ENCODE measurements at regions not wholly inside any gene's neighbourhood (a gene's known extent, or its start where the extent isn't known, plus 50 kb on each side); places are given as distances from the start of the nearest gene placed in this dataset.

DNA sequence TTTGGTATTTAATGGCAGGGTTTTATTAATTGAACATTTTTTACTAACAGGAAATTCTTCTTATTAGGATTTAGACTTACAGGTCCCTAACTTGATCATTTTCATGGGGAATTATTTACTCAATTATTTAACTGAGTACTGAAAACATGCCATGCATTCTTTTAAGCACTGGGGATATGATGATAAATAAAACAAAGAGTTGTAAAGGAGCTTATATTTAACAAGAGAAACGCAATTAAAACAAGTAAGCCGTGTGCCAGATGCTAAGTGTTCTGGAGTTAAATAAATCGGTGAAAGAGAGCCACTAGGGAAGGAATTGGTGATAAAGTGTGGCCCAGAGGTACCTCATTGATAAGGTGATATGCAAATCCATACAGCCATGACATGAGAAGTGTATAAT is 214.2 kb upstream of the HTR1E start:
- TF ChIP-seq CTCF (IDR thresholded peaks at IDR 0.05; ENCODE audit: borderline replicate concordance, extremely low read depth, insufficient read depth), result no peak
- H3K27me3 ChIP-seq (ENCODE audit: control insufficient read depth, insufficient read depth, low read length), result no peaks in the 10 kb centered on the region
- H3K36me3 ChIP-seq (ENCODE audit: control insufficient read depth in 2 of 3, insufficient read depth in 3 of 3, low read length in 3 of 3), result no peaks in the 10 kb centered on the region
- FAIRE-seq (no peak), DNase-seq (peak in 1 of 5 donors; percentile 9)
- no peaks in the 10 kb centered on the region for H3K9me3 ChIP-seq (ENCODE audit: control insufficient read depth in 2 of 3, insufficient read depth in 1 of 3, low read length in 3 of 3)
- no peak overlapping the region for H3K9ac ChIP-seq (ENCODE audit: low read length in 3 of 3)
- intact Hi-C loops (cut with DNase I), result no loop called here
- H3K4me1 ChIP-seq (ENCODE audit: control insufficient read depth in 2 of 3, insufficient read depth in 2 of 3, low read depth in 1 of 3, low read length in 3 of 3), result no peaks in the 10 kb centered on the region
- no peak overlapping the region for H3K4me3 ChIP-seq (ENCODE audit: low read length in 3 of 3)
- no peak overlapping the region for H3K27ac ChIP-seq (ENCODE audit: low read depth in 2 of 2, low read length in 2 of 2)

- H3K9ac ChIP-seq (ENCODE audit: low read length in 3 of 3), result no peak overlapping the region
- no peaks in the 10 kb centered on the region for H3K36me3 ChIP-seq (ENCODE audit: control insufficient read depth in 2 of 3, insufficient read depth in 3 of 3, low read length in 3 of 3)
- no peak overlapping the region for H3K4me3 ChIP-seq (ENCODE audit: low read length in 3 of 3)
- H3K27me3 ChIP-seq (ENCODE audit: control insufficient read depth, insufficient read depth, low read length), result no peaks in the 10 kb centered on the region
- intact Hi-C loops (cut with DNase I), result no loop called here
- no peak for FAIRE-seq
- no peak for TF ChIP-seq CTCF (IDR thresholded peaks at IDR 0.05; ENCODE audit: borderline replicate concordance, extremely low read depth, insufficient read depth)
- H3K27ac ChIP-seq (ENCODE audit: low read depth in 2 of 2, low read length in 2 of 2), result no peak overlapping the region
- DNase-seq, result no peak
- H3K9me3 ChIP-seq (ENCODE audit: control insufficient read depth in 2 of 3, insufficient read depth in 1 of 3, low read length in 3 of 3), result no peaks in the 10 kb centered on the region
- no peaks in the 10 kb centered on the region for H3K4me1 ChIP-seq (ENCODE audit: control insufficient read depth in 2 of 3, insufficient read depth in 2 of 3, low read depth in 1 of 3, low read length in 3 of 3)
Observed at GRCh38 chr6:86722131-86722530, 215.2 kb upstream of the HTR1E start.

DNA sequence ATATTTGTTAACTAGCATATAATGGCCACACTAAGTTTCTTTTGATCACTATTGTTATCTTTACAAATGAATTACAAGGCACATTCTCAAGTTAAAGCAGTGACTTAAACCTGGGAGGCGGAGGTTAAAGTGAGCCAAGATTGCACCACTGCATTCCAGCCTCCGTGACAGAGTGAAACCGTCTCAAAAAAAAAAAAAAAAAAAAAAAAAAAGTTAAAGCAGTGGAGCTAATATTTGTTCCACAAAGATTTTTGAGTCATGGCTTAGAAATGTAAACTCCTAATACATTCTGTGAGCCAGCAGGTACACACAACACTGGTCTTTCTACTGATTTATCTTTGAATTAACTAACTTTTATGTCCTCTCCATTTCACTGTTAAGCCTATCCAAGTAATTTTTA is 221.7 kb upstream of the HTR1E start:
- Histone ChIP-seq H3K9ac (ENCODE audit: low read length in 3 of 3) (no peak overlapping the region), H3K27ac (ENCODE audit: low read depth in 2 of 2, low read length in 2 of 2) (no peak overlapping the region), H3K4me1 (ENCODE audit: control insufficient read depth in 2 of 3, insufficient read depth in 2 of 3, low read depth in 1 of 3, low read length in 3 of 3) (no peaks in the 10 kb centered on the region), H3K9me3 (ENCODE audit: control insufficient read depth in 2 of 3, insufficient read depth in 1 of 3, low read length in 3 of 3) (no peaks in the 10 kb centered on the region), H3K36me3 (ENCODE audit: control insufficient read depth in 2 of 3, insufficient read depth in 3 of 3, low read length in 3 of 3) (no peaks in the 10 kb centered on the region), H3K27me3 (ENCODE audit: control insufficient read depth, insufficient read depth, low read length) (no peaks in the 10 kb centered on the region), H3K4me3 (ENCODE audit: low read length in 3 of 3) (no peak overlapping the region)
- TF ChIP-seq CTCF (IDR thresholded peaks at IDR 0.05; ENCODE audit: borderline replicate concordance, extremely low read depth, insufficient read depth), result no peak
- DNase-seq, result no peak
- intact Hi-C loops (cut with DNase I), result no loop called here
- FAIRE-seq, result no peak

- intact Hi-C loops (cut with DNase I), result no loop called here
- no peak for FAIRE-seq
- TF ChIP-seq CTCF (IDR thresholded peaks at IDR 0.05; ENCODE audit: borderline replicate concordance, extremely low read depth, insufficient read depth), result no peak
Observed at GRCh38 chr6:86712039-86712438, 225.3 kb upstream of the HTR1E start.

More at GRCh38 chr6:86712039-86712438, 225.3 kb upstream of the HTR1E start:
- no peak for DNase-seq
- Histone ChIP-seq H3K27me3 (ENCODE audit: control insufficient read depth, insufficient read depth, low read length) (no peaks in the 10 kb centered on the region), H3K27ac (ENCODE audit: low read depth in 2 of 2, low read length in 2 of 2) (no peak overlapping the region), H3K9ac (ENCODE audit: low read length in 3 of 3) (no peak overlapping the region), H3K36me3 (ENCODE audit: control insufficient read depth in 2 of 3, insufficient read depth in 3 of 3, low read length in 3 of 3) (no peaks in the 10 kb centered on the region), H3K4me3 (ENCODE audit: low read length in 3 of 3) (no peak overlapping the region), H3K4me1 (ENCODE audit: control insufficient read depth in 2 of 3, insufficient read depth in 2 of 3, low read depth in 1 of 3, low read length in 3 of 3) (no peaks in the 10 kb centered on the region), H3K9me3 (ENCODE audit: control insufficient read depth in 2 of 3, insufficient read depth in 1 of 3, low read length in 3 of 3) (no peaks in the 10 kb centered on the region)

Data from kidney (tissue), 13 donors.